ENCODE measurements at regions not wholly inside any gene's neighbourhood (a gene's known extent, or its start where the extent isn't known, plus 50 kb on each side); places are given as distances from the start of the nearest gene placed in this dataset.

GRCh38 chr5:1704266-1704665, 95.4 kb downstream of the MRPL36 start:
- DNase-seq = no peak

DNA sequence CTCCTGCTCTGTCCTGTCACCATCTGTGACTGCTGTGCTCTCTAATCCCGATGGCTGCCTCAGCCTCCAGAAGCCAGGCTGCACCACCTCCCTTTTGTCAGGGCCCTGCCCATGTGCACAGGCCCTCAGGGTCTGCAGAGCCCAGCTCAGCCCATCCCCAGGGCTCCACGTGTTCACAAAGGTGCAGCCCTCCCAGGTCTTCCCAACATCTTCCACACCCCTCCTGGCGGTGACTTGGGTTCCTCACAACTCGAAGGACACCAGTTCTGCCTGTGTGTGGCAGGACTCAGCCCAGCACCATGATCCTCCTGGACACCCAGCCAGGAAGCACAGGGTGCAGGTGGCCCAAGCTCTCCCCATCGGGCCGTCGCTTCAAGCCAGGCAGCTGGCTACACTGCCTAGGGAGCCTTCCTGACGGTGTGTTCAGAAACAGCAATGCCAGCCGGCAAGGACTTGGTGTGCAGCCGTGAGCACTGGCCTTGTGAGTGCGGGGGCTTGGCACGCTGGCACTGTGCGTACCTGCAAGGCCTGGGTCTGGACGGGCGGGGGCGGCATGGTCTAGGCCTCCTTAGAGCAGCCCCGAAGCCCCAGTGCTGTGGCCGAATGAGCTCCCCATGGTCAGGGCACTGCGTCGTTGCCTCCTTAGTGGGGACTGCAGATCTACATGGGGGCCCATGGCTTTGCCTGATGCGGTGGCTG, 96.1 kb downstream of the MRPL36 start:
- DNase-seq = no peak

GRCh38 chr5:1702318-1702717, 97.3 kb downstream of the MRPL36 start:
- DNase-seq = no peak

DNA sequence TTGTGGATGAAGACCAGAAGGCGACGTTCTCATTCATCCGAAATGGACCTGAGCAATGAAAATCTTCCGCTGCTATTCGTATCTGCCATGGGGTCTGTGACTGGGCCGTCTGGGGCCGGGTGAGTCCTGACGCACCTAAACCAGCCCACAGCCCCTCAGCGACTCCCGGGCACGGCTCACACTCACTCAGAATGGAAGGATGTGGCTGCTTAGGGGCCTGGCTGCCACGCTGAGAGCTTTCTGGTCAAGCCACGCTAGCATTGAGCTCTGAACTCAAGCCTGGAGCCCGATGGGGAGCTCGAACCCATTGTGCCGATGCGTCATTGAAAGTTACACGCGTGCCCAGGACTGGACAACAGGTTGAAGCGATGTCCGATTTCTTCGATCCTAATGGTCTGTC, 97.8 kb downstream of the MRPL36 start:
- DNase-seq = no peak

DNA sequence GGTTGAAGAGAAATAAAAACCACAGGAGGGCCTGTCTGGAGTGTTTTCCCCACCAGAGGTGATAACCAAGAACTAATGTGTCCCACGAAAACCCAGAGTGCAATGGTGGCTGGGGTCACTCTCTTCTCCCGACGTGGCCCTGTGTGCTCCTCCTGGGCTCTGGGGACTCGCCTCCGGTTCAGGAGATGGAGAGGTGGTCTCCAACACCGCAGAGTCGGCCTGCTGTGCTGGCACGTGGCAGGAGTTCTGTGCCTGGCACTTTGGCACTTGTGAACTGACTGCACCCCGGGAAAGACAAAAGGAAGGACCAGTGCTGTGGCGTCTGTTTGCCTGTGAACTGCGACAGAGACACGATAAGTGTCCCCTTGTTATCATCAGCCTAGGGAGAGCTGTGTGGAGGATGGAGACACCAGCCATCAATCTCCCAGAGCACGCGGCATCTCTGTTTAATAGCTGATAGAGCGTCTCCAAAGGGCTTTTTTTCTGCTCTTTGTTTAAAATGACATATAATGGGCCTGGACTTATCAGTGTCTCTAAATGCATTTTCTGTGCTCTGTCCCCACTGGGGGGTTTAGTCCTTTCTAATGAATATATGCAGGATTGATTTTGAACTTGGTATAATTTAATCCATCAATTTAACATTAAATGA, 98.3 kb downstream of the MRPL36 start:
- no peak for DNase-seq

DNA sequence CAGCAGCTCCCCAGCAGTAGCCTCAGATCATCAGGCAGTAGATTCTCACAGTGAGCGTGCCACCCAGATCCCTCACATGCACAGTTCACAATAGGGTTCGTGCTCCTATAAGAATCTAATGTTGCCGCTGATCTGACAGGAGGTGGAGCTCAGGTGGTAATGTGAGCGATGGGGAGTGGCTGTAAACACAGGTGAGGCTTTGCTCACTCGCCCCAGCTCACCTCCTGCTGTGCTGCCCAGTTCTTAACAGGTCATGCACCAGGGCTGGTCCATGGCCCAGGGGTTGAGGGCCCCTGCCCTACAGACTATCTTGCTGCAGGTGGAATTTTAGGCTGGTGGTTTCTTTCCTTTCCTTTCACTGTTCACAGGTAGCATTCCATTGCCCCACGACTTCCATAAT, 100.2 kb downstream of the MRPL36 start:
- DNase-seq = no peak

- no peak for DNase-seq
Observed at GRCh38 chr5:1698589-1699316, 100.9 kb downstream of the MRPL36 start.

- DNase-seq = no peak
Observed at GRCh38 chr5:1692381-1692780, 107.3 kb downstream of the MRPL36 start.

DNA sequence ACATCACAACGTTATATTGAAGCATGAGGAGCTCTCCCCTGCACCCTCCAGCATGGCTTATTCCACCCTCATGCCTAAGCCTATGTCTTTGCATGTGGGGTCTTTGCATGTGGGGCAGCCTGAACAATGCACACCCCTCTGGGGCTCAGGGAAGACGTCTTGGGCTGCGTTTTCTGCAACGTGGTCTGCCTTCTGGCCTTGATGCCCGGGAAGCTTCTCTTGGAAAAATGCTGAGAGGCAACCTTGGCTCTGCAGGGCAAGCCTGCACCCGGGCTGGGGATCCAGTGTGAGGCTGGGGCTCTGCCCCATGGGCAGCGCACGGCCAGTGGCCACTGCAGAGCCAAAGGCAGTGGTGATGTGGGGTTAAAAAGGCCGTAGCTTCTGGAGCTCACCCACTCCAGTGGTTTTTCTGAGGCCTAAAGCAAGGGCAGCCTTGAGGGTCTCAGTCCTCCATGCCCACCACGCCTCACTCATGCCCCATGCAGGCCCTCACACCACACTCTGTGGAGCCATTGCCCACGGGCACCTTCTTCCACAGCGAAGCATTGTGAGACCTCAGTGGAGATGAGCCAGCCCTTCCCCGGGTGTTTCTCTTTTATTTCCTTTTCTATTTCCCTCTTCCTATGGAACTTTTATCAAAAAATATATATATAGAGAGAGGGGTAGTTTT, 112.2 kb downstream of the MRPL36 start:
- DNase-seq = no peak

- no peak for DNase-seq
Observed at GRCh38 chr5:1686016-1686802, 113.4 kb downstream of the MRPL36 start.

DNA sequence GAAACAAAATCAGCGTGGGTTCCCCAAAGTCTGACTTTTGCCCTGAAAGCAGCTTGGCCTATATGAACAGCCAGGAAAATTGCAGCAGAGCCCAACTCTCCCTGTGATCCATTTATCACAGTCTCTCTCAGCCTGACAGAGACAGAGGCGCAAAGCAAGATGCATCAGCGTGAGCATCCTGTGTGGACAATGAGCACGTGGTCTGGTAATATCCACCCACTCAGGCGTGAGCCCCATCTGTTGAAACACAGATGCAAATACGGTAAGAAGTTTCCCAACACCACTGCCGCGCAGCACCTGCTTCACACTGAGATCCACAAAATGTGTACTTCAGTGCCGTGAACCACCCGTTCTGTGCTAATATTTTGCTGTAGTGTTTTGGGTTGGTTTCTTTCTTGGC, 114.6 kb downstream of the MRPL36 start:
- no peak for DNase-seq

DNA sequence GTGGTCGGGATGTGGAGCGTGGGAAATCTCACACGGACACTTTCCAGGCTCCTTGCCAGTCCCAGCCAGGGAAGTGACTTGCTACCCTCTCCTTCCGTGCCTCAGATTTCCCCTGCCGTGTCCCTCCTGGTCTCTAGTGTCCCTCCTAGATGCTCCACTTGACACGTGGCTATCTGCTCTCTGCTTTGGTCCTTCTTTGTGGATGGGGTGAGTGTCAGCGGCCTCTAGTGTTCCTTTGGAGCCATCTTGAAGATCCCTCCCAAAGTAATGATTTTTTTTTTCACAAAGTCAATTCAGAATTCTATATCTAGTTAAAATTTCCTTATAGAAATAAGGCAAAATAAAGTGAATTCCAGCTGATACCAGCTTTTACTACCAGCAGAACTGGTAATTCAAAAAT, 117.7 kb downstream of the MRPL36 start:
- DNase-seq = no peak

- DNase-seq = no peak
Observed at GRCh38 chr5:1673042-1673677, 126.5 kb downstream of the MRPL36 start.

- no peak for DNase-seq
Observed at GRCh38 chr5:1672396-1672795, 127.2 kb downstream of the MRPL36 start.

DNA sequence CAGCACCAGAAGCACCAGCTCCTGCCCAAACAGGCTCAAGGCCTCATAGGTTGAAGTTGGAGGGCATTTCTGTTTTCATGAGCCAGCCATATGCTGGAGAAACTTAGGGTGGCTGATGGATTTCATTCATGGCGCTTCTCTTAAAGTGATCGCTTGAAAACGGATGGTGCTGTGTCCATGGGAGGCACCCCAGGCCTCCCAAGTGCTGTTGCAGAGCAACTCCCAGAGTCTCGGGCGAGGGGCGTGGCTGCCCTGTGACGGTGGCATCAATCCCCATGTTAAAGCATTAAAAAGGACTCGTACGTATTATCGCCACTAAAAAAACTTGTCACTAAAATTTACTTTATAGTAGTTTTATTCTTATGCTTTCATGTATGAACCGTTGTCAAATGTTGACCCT, 128.3 kb downstream of the MRPL36 start:
- DNase-seq = no peak

DNA sequence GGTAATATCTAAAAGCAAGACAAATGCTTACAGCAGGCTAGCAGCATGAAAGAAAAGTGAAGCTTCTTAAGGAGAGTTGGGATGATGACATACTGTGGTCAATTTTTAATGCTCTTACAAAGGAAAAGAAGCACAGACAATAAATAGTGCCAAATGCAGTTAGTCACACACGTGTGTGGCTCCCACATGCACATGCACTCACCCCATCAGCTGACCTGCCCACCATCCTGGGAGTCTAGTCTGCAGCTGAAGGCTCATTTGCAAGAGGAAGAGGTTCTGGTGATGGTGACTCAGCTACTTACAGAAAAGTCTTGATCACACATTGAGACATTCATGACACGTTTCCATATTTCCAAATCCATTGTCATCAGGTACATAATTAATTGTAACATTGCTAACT, 129.3 kb downstream of the MRPL36 start:
- no peak for DNase-seq

GRCh38 chr5:1669276-1670155, 130.1 kb downstream of the MRPL36 start:
- no peak for DNase-seq

DNA sequence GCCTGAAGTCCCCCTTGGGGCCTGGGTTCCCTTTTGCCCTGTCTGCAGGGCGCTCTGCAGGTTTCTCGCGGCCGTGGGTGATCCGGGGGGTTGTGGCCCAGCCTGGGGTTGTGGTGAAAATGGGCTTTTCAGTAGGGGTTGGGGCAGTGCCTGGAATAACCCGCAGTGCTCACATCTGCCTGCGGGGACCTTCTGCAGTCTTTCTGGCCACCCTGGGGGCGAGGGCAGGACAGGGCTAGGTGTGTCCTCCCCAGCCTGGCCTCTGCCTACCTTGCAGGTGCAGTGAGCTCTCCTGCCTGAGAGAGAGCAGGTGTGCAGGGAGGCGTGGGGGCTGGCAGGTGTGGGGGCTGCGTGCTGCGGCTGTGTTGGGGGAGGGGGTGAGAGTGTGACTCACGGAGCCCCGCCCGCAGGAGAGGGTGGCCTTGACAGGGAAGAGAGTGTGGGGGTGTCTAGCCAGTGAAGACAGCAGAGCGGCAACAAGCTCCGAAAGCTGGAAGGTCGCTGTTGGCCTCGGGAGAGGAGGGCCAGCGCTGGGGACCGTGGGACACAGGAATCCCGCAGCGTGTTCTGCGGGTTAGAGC, 131.4 kb downstream of the MRPL36 start:
- DNase-seq = no peak

GRCh38 chr5:1667648-1668140, 131.9 kb downstream of the MRPL36 start:
- DNase-seq = no peak

DNA sequence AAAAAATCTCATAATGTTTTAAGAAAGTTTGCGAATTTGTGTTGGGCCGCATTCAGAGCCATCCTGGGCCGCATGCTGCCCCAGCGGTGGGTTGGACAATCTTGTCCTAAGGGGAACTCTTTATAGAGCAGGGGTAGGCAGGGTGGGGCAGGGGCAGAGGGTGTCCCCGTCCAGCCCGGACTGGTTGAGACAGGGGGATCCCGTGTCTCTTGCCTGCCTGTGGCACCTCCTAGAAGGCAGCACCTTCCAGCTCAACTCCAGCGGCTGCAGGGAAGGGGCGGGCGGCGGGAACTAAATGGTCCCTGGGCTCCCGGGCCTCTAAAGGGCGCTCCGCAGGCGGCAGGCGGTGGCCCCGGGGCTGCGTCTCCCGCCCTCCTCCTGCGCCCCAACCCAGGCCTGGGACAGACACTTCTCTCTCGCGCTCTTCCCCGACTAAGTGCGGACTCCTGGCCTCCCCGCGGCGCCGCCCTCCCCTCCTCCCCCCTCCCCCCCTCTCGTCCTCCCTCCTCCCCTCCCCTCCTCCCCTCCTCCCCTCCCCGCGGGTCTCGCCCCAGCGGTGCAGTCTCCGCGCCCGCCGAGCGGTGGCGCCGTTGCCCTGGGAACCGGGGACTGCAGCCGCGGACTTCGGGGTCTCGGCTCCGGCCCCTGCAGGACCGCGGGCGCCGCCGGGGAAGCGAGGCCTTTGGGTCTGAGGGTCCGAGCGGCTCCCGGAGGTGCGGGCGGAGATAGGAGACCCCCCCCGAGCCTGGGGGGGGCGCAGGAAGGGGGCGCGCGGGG, 132.6 kb downstream of the MRPL36 start:
- no peak for DNase-seq

Data from amniotic stem cell (primary cell).